Kidney glomerular epithelial cell (primary cell): ENCODE measurements at regions not wholly inside any gene's neighbourhood (a gene's known extent, or its start where the extent isn't known, plus 50 kb on each side); places are given as distances from the start of the nearest gene placed in this dataset.

Experiments used
- DNase-seq: peaks from one replicate; lab custom pipeline; 2025; lab: John Stamatoyannopoulos, UW

- DNase-seq = no peak
Observed at GRCh38 chr13:67664502-67664901, 434.4 kb upstream of the PCDH9 start.

GRCh38 chr13:67662997-67663396 is 432.9 kb upstream of the PCDH9 start:
- no peak for DNase-seq

DNA sequence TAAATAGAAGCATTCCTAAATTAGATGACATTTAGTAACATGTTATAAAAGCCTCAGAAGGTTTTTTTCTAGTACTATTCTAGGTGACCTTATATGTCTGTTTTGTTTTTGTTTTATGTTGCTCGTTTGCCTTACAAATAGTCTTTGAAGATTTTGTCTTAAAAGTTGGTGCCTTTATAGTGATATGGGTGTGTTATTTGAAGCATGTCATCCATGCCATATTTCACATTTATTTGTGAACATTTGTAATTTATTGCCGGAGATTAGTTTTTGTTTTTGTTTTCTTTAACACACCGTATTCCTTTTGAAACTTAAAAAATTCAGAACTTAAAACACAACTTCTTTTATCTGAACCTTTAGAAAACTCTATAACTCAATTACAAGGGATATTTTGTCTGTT is 422.8 kb upstream of the PCDH9 start:
- DNase-seq = no peak

DNA sequence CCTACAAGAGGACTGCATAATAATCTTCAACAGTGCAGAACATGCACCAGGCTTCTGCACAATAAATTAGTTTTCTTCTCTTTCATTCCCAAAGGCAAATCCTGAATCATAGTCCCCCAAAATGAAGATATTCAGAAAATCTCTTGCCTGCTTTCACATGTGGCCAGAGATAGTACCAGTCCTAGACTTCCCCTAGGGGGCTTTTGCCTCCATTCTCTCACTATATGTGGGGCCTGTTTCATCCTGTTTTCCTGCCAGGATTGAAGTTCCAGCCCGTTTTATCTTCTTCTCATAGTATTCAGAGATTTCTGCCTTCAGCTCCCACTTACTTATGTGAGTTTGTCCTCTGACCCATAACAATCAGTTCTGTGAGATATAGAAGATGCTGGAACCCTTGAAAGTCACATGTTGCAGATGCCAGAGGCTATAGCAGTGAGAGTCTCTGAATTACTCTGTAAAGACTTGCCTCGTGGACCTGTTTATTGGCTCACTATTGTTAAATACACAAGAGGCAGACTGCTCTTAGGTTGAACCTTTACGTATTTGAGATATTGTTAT is 421.9 kb upstream of the PCDH9 start:
- no peak for DNase-seq

GRCh38 chr13:67650471-67650870 is 420.3 kb upstream of the PCDH9 start:
- no peak for DNase-seq

DNA sequence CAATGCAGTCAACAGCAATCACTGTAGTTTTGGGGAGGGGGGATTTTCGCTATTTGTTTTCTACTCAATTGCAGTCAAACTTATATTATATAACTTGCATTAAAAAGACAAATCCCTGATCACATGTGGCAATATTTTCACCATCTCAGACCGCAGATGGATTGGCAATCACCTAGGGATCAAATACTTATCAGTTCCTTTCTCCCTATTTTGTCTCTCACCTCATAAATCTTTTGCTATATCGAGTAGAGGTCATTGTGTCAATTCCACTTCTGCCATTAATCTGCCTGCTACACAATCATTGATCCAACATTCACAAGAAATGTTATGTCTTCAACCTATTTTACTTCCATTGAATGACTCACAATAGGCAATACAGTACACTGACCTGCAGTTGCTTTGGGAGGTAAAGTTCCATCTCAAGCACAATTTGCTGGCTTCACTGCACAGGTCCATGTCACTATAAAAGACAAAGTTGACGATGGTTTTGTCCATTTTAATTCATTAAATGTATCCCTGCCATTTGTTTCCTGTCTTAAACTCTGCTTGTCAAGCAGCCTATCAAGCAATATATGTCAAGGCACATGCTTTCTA is 415.8 kb upstream of the PCDH9 start:
- DNase-seq = no peak

DNA sequence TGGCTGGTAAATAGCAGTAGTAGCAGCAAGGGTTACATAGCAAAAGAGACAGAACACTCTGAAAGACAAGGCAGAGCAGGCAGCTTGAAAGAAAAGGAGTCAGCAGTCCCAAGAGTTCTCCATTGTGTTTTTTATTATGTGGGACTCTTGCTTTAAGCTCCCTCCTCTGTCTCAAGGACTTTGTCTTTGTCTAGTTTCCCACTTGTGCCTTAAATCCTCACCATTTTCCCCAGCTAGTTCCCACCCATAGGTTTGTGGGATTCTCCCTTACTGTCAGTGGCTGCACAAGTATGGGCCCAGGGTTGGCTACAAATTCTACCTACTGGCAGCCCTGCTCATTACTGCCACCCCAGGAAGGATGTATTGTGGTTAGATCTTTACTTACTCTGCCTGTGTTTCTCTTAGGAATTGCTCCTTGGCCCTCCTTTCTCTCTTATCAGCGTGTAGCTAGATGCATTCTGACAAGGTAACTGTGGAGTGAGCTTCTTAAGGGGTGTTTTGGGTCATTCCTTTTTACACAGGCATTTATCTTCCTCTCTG is 413.4 kb upstream of the PCDH9 start:
- no peak for DNase-seq

- DNase-seq = no peak
Observed at GRCh38 chr13:67642657-67643056, 412.5 kb upstream of the PCDH9 start.

GRCh38 chr13:67635754-67636153 is 405.6 kb upstream of the PCDH9 start:
- no peak for DNase-seq

- DNase-seq = no peak
Observed at GRCh38 chr13:67632590-67632989, 402.5 kb upstream of the PCDH9 start.

DNA sequence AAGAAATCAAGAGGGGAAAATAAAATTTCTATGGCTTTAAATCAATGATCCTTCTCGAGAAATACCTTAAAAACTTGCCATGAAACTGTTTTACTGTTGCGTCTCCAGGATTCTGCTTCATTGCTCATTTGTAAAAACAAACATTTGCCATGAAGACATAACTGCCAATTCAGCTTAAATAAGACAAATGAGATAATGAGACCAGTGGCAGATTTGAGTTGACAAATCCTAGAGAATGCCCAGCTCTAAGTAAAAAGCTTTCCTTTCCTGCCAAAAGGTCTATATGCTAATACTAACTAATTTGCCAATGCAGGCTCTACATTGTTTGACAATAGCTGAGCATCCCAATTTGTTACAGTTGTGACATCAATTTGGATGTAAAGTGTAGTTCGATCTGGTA is 400.5 kb upstream of the PCDH9 start:
- DNase-seq = no peak

- DNase-seq = no peak
Observed at GRCh38 chr13:67623630-67624029, 393.5 kb upstream of the PCDH9 start.

DNA sequence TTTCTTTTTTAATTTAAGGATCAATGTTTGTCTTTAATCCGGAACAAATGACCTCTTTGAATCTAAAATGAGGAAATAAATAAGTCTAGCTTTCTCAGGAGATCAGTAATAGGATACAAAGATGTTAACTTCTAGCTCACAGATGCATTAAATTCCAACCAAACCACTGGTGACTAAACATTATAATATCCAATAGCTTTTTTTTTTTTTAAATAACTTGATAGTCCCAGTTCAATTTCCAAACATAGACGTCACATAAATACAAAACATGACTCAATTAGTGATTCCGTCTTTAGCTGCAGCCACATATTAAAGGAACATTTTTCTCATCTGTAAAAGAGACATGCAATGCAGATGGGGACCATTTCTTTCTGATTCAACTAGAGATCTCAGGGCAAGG is 390.5 kb upstream of the PCDH9 start:
- DNase-seq = peak; percentile 10

- peak; percentile 21 for DNase-seq
Observed at GRCh38 chr13:67619995-67620380, 389.9 kb upstream of the PCDH9 start.

DNA sequence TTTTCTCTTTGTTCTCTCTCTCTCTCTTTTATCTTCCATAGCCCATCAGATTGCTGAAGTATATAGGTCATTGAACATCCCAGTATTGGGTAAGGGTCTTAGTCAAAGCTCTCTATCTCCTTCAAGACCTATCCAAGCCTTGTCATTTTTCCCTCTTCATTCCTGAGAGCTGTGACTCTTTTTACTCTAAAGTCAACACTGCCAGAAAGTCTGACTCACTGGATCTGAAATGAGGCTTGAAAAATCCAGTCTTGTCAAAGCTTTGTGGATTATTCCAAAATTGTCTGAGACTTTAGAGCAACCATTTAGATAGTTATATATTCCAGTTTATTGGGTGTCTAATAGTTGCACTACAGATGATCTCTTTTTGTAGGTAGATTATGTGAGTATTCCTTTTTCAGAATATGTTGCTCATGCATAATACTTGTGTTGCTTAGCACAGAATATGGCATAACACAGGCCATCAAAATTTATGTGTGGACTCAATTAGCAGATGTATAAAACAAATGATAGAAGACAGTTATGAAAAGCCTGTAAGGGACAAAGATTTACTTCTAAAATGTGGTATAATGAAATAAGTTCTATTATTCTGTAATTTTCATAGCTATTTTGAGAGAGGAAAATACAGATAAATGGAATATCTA is 389.3 kb upstream of the PCDH9 start:
- peak; percentile 52 for DNase-seq

DNA sequence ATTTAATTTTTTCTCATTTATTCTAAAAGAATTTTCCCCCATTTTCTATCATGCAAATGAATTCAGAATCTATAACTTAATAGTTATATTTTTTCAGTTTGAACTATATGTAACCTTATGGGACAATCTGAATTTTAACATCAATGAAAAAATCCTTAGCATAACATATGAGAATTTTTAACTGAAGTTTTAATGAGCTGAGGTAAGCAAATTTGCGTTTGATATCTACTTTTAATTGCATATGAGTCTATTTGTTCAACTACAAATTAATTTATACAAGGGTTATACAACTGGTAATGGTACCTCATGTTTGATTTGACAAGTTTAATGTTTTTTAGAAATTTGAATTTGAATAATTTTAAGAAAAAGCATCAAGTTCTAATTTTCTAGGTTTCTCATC is 384.4 kb upstream of the PCDH9 start:
- DNase-seq = no peak

DNA sequence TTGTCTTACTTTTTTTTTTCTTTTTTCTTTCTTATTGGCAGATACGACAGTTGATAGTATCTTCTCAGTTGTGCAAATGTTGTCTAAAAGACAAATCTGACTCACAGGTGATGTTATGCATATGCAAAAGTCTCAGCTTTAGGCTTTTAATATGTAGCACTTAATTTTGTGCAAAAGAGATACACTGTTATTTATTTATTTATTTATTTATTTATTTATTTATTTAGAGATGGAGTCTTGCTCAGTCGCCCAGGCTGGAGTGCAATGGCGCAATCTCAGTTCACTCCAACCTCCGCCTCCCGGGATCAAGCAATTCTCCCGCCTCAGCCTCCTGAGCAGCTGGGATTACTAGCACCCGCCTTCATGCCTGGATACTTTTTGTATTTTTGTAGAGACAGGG is 383.9 kb upstream of the PCDH9 start:
- no peak for DNase-seq

DNA sequence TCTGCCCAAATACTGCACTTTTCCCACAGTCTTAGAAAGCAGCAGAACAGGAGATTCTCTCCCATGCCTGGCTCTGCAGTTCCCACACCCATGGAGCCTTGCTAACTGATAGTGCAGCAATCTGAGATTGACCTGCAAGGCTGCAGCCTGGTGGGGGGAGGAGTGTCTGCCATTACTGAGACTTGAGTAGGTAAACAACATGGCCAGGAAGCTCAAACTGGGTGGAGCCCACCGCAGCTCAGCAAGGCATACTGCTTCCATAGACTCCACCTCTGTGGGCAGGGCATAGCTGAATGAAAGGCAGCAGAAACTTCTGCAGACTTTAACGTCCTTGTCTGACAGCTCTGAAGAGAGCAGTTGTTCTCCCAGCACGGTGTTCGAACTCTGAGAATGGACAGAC is 358.5 kb upstream of the PCDH9 start:
- DNase-seq = no peak

DNA sequence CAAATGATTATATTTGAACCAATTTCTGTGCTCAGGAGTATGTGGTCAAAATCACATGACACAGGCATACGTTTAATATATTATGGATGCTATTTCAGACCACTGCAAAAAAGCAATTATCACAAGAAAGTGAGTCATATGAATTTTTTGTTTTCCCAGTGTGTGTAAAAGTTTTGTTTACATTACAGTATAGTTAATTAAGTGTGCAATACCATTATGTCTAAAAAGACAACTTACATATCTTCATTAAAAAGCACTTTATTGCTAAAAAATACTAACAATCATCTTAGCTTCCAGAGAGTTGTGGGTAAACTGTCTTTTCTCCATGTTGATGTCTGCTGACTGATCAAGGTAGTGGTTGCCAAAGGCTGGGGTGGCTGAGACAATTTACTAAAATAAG is 347.2 kb upstream of the PCDH9 start:
- no peak for DNase-seq

DNA sequence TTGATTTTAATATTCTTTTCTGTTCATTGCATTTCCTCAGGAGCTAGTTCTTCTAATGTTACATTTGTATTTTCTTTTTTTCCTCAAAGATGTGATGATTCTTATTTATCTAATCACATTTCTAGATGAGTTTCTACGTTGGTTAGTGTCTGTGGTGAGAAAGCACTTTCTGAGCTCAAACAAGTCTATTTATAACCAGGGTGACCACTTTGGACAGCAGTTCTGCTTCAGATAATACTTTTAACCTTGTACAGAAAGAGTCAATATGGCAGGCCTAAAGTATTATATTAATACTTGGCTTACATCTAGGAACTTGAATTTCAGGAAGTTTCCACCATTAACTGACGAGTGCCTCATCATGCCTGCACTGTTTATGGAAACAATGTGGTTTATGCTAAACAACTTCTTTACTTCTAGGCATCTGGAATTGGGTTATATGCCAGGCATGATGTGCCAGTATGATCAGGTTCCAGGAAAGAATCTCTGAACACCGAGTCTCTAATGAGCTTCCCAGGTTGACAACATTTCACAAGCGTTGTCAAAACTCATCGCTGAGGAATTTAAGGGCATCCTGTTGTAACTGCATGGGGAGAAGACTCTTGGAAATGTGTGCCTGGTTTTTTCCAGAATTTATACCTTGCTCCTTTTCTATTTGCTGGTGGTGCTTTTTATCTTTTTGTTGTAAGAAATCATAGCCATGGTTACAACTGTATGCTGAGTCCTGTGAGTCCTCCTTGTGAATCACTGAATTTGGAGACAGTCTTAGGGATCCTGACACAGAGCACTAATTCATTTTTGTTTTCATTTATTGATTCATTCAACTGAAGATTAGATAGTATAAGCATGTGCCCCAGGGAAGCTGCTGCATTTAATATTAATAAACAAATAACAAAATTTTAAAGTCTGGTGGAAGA is 344.4 kb upstream of the PCDH9 start:
- no peak for DNase-seq

- no peak for DNase-seq
Observed at GRCh38 chr13:67568205-67568604, 338.1 kb upstream of the PCDH9 start.

GRCh38 chr13:67557642-67558241 is 327.6 kb upstream of the PCDH9 start:
- no peak for DNase-seq
